Glomerular visceral epithelial cell (primary cell): ENCODE measurements at regions not wholly inside any gene's neighbourhood (a gene's known extent, or its start where the extent isn't known, plus 50 kb on each side); places are given as distances from the start of the nearest gene placed in this dataset.
A peak's percentile ranks its signal among the peaks of the same experiment; 100 is the strongest.
"Not testable (repeated sequence)": the region's sequence is repeated elsewhere in the genome, so short reads cannot be mapped to it uniquely, and the experiment has no call there.

Experiments used
- DNase-seq: peaks from one replicate; pipeline ENCODE4 v3.0.0-alpha.2; 2016; ENCODE audit errors: extremely low spot score

- no peak for DNase-seq
These were observed 176.1 kb upstream of the SLC38A2 start for GRCh38 chr12:46548605-46549071.

GRCh38 chr12:46547421-46548354, 175.1 kb upstream of the SLC38A2 start:
- DNase-seq = no peak

GRCh38 chr12:46546634-46547273, 174.2 kb upstream of the SLC38A2 start:
- no peak for DNase-seq

GRCh38 chr12:46543378-46543795, 170.8 kb upstream of the SLC38A2 start:
- DNase-seq = not testable (repeated sequence)

- no peak for DNase-seq
These were observed 166.4 kb upstream of the SLC38A2 start for GRCh38 chr12:46538976-46539375.

- no peak for DNase-seq
These were observed 164.9 kb upstream of the SLC38A2 start for GRCh38 chr12:46537387-46537955.

GRCh38 chr12:46536316-46536715, 163.7 kb upstream of the SLC38A2 start:
- DNase-seq = not testable (repeated sequence)

- DNase-seq = no peak
These were observed 163.3 kb upstream of the SLC38A2 start for GRCh38 chr12:46535907-46536306.

- no peak for DNase-seq
These were observed 162.8 kb upstream of the SLC38A2 start for GRCh38 chr12:46535376-46535775.

GRCh38 chr12:46534327-46534840, 161.8 kb upstream of the SLC38A2 start:
- DNase-seq = no peak

- DNase-seq = no peak
These were observed 161.2 kb upstream of the SLC38A2 start for GRCh38 chr12:46533723-46534122.

- no peak for DNase-seq
These were observed 159.2 kb upstream of the SLC38A2 start for GRCh38 chr12:46531804-46532203.

GRCh38 chr12:46531059-46531785, 158.6 kb upstream of the SLC38A2 start:
- no peak for DNase-seq

- no peak for DNase-seq
These were observed 157.9 kb upstream of the SLC38A2 start for GRCh38 chr12:46530373-46531056.

GRCh38 chr12:46526233-46526632, 153.7 kb upstream of the SLC38A2 start:
- no peak for DNase-seq

- no peak for DNase-seq
These were observed 152.2 kb upstream of the SLC38A2 start for GRCh38 chr12:46524778-46525177.

GRCh38 chr12:46523863-46524770, 151.5 kb upstream of the SLC38A2 start:
- peak; percentile 86 for DNase-seq

GRCh38 chr12:46523446-46523845, 150.9 kb upstream of the SLC38A2 start:
- DNase-seq = no peak

GRCh38 chr12:46522071-46522470, 149.5 kb upstream of the SLC38A2 start:
- no peak for DNase-seq

- no peak for DNase-seq
These were observed 148.6 kb upstream of the SLC38A2 start for GRCh38 chr12:46521145-46521544.
